ENCODE measurements at regions not wholly inside any gene's neighbourhood (a gene's known extent, or its start where the extent isn't known, plus 50 kb on each side); places are given as distances from the start of the nearest gene placed in this dataset.

- no peak for DNase-seq (ENCODE audit: extremely low spot score, unreplicated experiment)
- peaks cover 28% of the 10 kb centered on the region for H3K4me1 Mint-ChIP-seq (ENCODE audit: unreplicated experiment)
- no peak overlapping the region for H3K4me3 Mint-ChIP-seq (ENCODE audit: unreplicated experiment)
- no peaks in the 10 kb centered on the region for H3K36me3 Mint-ChIP-seq (ENCODE audit: unreplicated experiment)
- no peaks in the 10 kb centered on the region for H3K27me3 Mint-ChIP-seq (ENCODE audit: unreplicated experiment)
- no peak overlapping the region for H3K27ac Mint-ChIP-seq (ENCODE audit: unreplicated experiment)
- no peaks in the 10 kb centered on the region for H3K9me3 Mint-ChIP-seq (ENCODE audit: unreplicated experiment)
- TF ChIP-seq CTCF (IDR thresholded peaks at IDR 0.05), result no peak
Observed at GRCh38 chr6:91477688-91478087, 890.8 kb upstream of the MAP3K7 start.

GRCh38 chr6:91476000-91476399 is 889.1 kb upstream of the MAP3K7 start:
- no peak for DNase-seq (ENCODE audit: extremely low spot score, unreplicated experiment)
- Mint-ChIP-seq H3K36me3 (ENCODE audit: unreplicated experiment) (no peaks in the 10 kb centered on the region), H3K4me3 (ENCODE audit: unreplicated experiment) (no peak overlapping the region), H3K27ac (ENCODE audit: unreplicated experiment) (no peak overlapping the region), H3K4me1 (ENCODE audit: unreplicated experiment) (peaks cover 26% of the 10 kb centered on the region), H3K9me3 (ENCODE audit: unreplicated experiment) (no peaks in the 10 kb centered on the region), H3K27me3 (ENCODE audit: unreplicated experiment) (no peaks in the 10 kb centered on the region)
- TF ChIP-seq CTCF (IDR thresholded peaks at IDR 0.05), result no peak

- no peak overlapping the region for H3K27ac Mint-ChIP-seq (ENCODE audit: unreplicated experiment)
- peaks cover 16% of the 10 kb centered on the region for H3K4me1 Mint-ChIP-seq (ENCODE audit: unreplicated experiment)
- H3K36me3 Mint-ChIP-seq (ENCODE audit: unreplicated experiment), result no peaks in the 10 kb centered on the region
- no peak for TF ChIP-seq CTCF (IDR thresholded peaks at IDR 0.05)
- H3K4me3 Mint-ChIP-seq (ENCODE audit: unreplicated experiment), result no peak overlapping the region
- H3K27me3 Mint-ChIP-seq (ENCODE audit: unreplicated experiment), result no peaks in the 10 kb centered on the region
- no peak for DNase-seq (ENCODE audit: extremely low spot score, unreplicated experiment)
- peaks cover 22% of the 10 kb centered on the region for H3K9me3 Mint-ChIP-seq (ENCODE audit: unreplicated experiment)
Observed at GRCh38 chr6:91465393-91465792, 878.5 kb upstream of the MAP3K7 start.

GRCh38 chr6:91464718-91465117 is 877.8 kb upstream of the MAP3K7 start:
- no peak for DNase-seq (ENCODE audit: extremely low spot score, unreplicated experiment)
- Mint-ChIP-seq H3K27ac (ENCODE audit: unreplicated experiment) (no peak overlapping the region), H3K27me3 (ENCODE audit: unreplicated experiment) (no peaks in the 10 kb centered on the region), H3K9me3 (ENCODE audit: unreplicated experiment) (peaks cover 19% of the 10 kb centered on the region), H3K4me3 (ENCODE audit: unreplicated experiment) (no peak overlapping the region), H3K36me3 (ENCODE audit: unreplicated experiment) (no peaks in the 10 kb centered on the region), H3K4me1 (ENCODE audit: unreplicated experiment) (peaks cover 16% of the 10 kb centered on the region)
- no peak for TF ChIP-seq CTCF (IDR thresholded peaks at IDR 0.05)

GRCh38 chr6:91464201-91464600 is 877.3 kb upstream of the MAP3K7 start:
- peaks cover 14% of the 10 kb centered on the region for H3K9me3 Mint-ChIP-seq (ENCODE audit: unreplicated experiment)
- TF ChIP-seq CTCF (IDR thresholded peaks at IDR 0.05), result no peak
- H3K27ac Mint-ChIP-seq (ENCODE audit: unreplicated experiment), result no peak overlapping the region
- no peak overlapping the region for H3K4me3 Mint-ChIP-seq (ENCODE audit: unreplicated experiment)
- no peaks in the 10 kb centered on the region for H3K36me3 Mint-ChIP-seq (ENCODE audit: unreplicated experiment)
- H3K4me1 Mint-ChIP-seq (ENCODE audit: unreplicated experiment), result peaks cover 16% of the 10 kb centered on the region
- H3K27me3 Mint-ChIP-seq (ENCODE audit: unreplicated experiment), result no peaks in the 10 kb centered on the region
- DNase-seq (ENCODE audit: extremely low spot score, unreplicated experiment), result no peak

All from osteocyte (in vitro differentiated cells).